Uterus (tissue), 2 donors: ENCODE measurements at regions not wholly inside any gene's neighbourhood (a gene's known extent, or its start where the extent isn't known, plus 50 kb on each side); places are given as distances from the start of the nearest gene placed in this dataset.

Experiments used
- CTCF ChIP-seq, 4 experiments: fragments of 200-600 bp in 2 of 4; fragments of 450-650 bp in 2 of 4; sonication (generic) in 2 of 4; IDR thresholded peaks; one replicate each; pipeline ENCODE4 v1.5.1; 2016 to 2019; ENCODE audit warnings: antibody characterized with exemption in 4 of 4, mild to moderate bottlenecking in 2 of 4, moderate library complexity in 1 of 4
- POLR2A ChIP-seq, 2 donors: fragments of 450-650 bp; IDR thresholded peaks; one replicate each; pipeline ENCODE4 v1.6.1; 2016; ENCODE audit warnings: antibody characterized with exemption in 2 of 2, mild to moderate bottlenecking in 1 of 2, moderate library complexity in 1 of 2

GRCh38 chr4:167431371-167431770 lies 197.1 kb upstream of the SPOCK3 start:
- TF ChIP-seq CTCF (IDR thresholded peaks at IDR 0.05) (no peak), POLR2A (IDR thresholded peaks at IDR 0.05) (no peak)
